ENCODE measurements at regions not wholly inside any gene's neighbourhood (a gene's known extent, or its start where the extent isn't known, plus 50 kb on each side); places are given as distances from the start of the nearest gene placed in this dataset.
"Not testable (repeated sequence)": the region's sequence is repeated elsewhere in the genome, so short reads cannot be mapped to it uniquely, and the experiment has no call there.

DNA sequence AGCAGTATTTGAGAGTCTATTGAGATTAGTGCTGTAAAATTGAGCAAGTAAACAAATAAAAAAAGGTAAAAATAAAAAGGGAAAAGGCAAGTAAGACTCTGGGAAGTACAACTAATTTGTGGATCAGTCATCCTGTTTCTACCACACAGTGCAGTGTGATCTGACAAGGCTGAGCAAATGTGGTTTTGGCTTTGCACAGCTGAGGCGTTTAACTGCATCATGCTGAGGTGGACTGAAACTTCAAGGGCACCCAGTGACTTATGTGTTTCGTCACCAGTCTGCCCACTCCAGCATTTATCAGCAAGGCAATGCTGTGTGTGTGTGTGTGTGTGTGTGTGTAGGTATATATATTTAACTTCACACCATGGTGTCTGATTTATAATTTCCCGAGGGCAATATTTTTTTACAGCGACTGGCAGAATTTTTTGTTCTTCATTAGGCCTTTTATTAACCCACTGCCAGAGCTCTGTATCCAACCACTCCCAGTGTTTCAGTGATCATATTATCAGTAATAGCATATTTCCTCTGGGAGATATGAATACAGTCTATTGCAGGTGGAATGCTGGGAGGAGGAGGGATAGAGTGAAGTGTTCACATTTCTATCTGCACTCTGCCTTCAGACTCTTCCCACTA lies 131.5 kb upstream of the SATB1 start:
- Histone ChIP-seq H3K79me2 (ENCODE audit: insufficient read depth, low read length) (no peaks in the 10 kb centered on the region), H3K27me3 (ENCODE audit: insufficient read depth, low read length) (no peaks in the 10 kb centered on the region), H4K20me1 (ENCODE audit: insufficient read depth, low read length) (no peaks in the 10 kb centered on the region), H3K9me2 (ENCODE audit: low read depth, low read length) (no peaks in the 10 kb centered on the region), H3K9ac (ENCODE audit: low read length) (no peak overlapping the region), H3F3A (ENCODE audit: insufficient read depth, low read length) (no peaks in the 10 kb centered on the region), H3K4me2 (ENCODE audit: low read length) (no peak overlapping the region), H3K27ac (ENCODE audit: low read depth, low read length, poor library complexity, severe bottlenecking) (no peak overlapping the region), H3K4me3 (ENCODE audit: low read depth, low read length, poor library complexity, severe bottlenecking) (no peak overlapping the region), H3K4me1 (ENCODE audit: insufficient read depth, low read length, severe bottlenecking) (peaks cover 12% of the 10 kb centered on the region), H2AFZ (ENCODE audit: low read length) (no peak overlapping the region), H3K36me3 (ENCODE audit: insufficient read depth, low read length) (no peaks in the 10 kb centered on the region), H3K9me3 (ENCODE audit: low read length) (no peaks in the 10 kb centered on the region)
- no peak for TF ChIP-seq EZH2 (IDR thresholded peaks at IDR 0.05; ENCODE audit: borderline replicate concordance, low read length)
- TF ChIP-seq, protein P1, sequence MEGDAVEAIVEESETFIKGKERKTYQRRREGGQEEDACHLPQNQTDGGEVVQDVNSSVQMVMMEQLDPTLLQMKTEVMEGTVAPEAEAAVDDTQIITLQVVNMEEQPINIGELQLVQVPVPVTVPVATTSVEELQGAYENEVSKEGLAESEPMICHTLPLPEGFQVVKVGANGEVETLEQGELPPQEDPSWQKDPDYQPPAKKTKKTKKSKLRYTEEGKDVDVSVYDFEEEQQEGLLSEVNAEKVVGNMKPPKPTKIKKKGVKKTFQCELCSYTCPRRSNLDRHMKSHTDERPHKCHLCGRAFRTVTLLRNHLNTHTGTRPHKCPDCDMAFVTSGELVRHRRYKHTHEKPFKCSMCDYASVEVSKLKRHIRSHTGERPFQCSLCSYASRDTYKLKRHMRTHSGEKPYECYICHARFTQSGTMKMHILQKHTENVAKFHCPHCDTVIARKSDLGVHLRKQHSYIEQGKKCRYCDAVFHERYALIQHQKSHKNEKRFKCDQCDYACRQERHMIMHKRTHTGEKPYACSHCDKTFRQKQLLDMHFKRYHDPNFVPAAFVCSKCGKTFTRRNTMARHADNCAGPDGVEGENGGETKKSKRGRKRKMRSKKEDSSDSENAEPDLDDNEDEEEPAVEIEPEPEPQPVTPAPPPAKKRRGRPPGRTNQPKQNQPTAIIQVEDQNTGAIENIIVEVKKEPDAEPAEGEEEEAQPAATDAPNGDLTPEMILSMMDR (IDR thresholded peaks at IDR 0.05; ENCODE audit: low read length) = no peak

DNA sequence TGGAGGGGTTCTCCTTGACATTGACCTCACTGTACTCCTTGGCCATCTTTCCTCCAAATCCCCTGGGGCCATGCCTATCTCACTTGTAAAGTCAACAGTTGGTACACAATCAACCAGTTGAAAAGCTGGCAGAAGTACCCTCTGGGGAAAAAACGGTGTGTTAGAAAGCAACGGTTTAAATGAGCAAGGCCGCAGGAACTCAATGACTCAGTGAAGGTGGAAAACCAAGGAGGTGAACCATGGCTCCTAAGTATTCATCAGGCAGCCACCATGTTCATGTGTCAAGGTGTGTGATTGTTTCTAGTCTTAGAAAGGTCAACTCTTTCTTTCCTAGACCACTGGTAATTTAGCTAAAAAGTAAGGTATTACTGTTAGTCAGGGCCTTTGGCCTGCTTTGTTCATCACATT lies 130.9 kb upstream of the SATB1 start:
- H3K9me2 ChIP-seq (ENCODE audit: low read depth, low read length) = no peaks in the 10 kb centered on the region
- no peaks in the 10 kb centered on the region for H3F3A ChIP-seq (ENCODE audit: insufficient read depth, low read length)
- no peak overlapping the region for H3K27ac ChIP-seq (ENCODE audit: low read depth, low read length, poor library complexity, severe bottlenecking)
- H3K79me2 ChIP-seq (ENCODE audit: insufficient read depth, low read length) = no peaks in the 10 kb centered on the region
- H3K4me2 ChIP-seq (ENCODE audit: low read length) = no peak overlapping the region
- H3K4me1 ChIP-seq (ENCODE audit: insufficient read depth, low read length, severe bottlenecking) = peaks cover 12% of the 10 kb centered on the region
- H3K9ac ChIP-seq (ENCODE audit: low read length) = no peak overlapping the region
- H3K4me3 ChIP-seq (ENCODE audit: low read depth, low read length, poor library complexity, severe bottlenecking) = no peak overlapping the region
- H3K36me3 ChIP-seq (ENCODE audit: insufficient read depth, low read length) = no peaks in the 10 kb centered on the region
- no peak overlapping the region for H2AFZ ChIP-seq (ENCODE audit: low read length)
- TF ChIP-seq EZH2 (IDR thresholded peaks at IDR 0.05; ENCODE audit: borderline replicate concordance, low read length) = no peak
- TF ChIP-seq, protein P1 (IDR thresholded peaks at IDR 0.05; ENCODE audit: low read length) = no peak
- H4K20me1 ChIP-seq (ENCODE audit: insufficient read depth, low read length) = no peaks in the 10 kb centered on the region
- H3K9me3 ChIP-seq (ENCODE audit: low read length) = no peaks in the 10 kb centered on the region
- H3K27me3 ChIP-seq (ENCODE audit: insufficient read depth, low read length) = no peaks in the 10 kb centered on the region

DNA sequence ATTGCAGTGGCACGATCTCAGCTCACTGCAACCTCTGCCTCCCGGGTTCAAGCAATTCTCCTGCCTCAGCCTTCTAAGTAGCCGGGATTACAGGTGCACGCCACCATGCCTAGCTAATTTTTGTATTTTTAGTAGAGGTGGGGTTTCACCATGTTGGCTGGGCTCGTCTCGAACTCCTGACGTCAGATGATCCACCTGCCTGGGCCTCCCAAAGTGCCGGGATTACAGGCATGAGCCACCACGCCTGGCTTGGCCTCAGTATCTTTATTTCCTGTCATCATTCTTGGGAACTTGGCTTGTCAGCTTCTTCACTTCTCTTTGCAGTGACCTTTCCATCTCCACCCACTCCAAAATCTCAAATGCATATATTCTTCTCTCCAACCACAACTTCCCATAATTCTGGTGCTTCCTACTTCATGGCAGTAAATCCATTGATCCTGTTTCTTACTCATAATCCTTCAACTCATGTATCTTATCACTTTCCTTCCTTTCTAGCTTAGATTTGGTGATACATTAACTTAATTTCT lies 127.5 kb upstream of the SATB1 start:
- H2AFZ ChIP-seq (ENCODE audit: low read length); H3K4me3 ChIP-seq (ENCODE audit: low read depth, low read length, poor library complexity, severe bottlenecking); H4K20me1 ChIP-seq (ENCODE audit: insufficient read depth, low read length); H3K9me3 ChIP-seq (ENCODE audit: low read length); H3K9me2 ChIP-seq (ENCODE audit: low read depth, low read length); H3K4me2 ChIP-seq (ENCODE audit: low read length); H3K79me2 ChIP-seq (ENCODE audit: insufficient read depth, low read length); H3K36me3 ChIP-seq (ENCODE audit: insufficient read depth, low read length); H3K27me3 ChIP-seq (ENCODE audit: insufficient read depth, low read length); H3F3A ChIP-seq (ENCODE audit: insufficient read depth, low read length); H3K27ac ChIP-seq (ENCODE audit: low read depth, low read length, poor library complexity, severe bottlenecking); H3K4me1 ChIP-seq (ENCODE audit: insufficient read depth, low read length, severe bottlenecking); H3K9ac ChIP-seq (ENCODE audit: low read length): not testable (repeated sequence)

DNA sequence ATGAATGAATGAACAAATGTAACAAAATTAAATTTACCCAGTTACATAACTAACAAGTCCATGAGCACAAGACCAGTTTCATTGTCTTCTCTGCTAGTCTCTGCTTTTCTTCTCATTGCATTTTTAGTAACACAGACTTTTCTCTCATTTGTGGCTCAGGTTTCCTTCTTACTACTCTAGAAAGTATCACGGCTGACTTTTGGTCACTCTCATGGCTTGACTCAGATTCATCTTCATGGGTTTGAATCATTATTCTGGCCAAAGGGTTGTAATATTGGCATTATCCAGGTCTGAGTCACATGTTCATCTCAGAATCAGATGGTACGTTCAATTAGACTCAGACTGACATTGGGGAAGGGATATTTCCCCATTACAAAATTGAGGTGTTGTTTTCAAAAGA lies 121.5 kb upstream of the SATB1 start:
- H4K20me1 ChIP-seq (ENCODE audit: insufficient read depth, low read length) = no peaks in the 10 kb centered on the region

More for the DNA sequence above, 121.5 kb upstream of the SATB1 start:
- Histone ChIP-seq H3K9me3 (ENCODE audit: low read length) (no peaks in the 10 kb centered on the region), H2AFZ (ENCODE audit: low read length) (no peak overlapping the region), H3K4me3 (ENCODE audit: low read depth, low read length, poor library complexity, severe bottlenecking) (no peak overlapping the region), H3K36me3 (ENCODE audit: insufficient read depth, low read length) (no peaks in the 10 kb centered on the region), H3K27ac (ENCODE audit: low read depth, low read length, poor library complexity, severe bottlenecking) (no peak overlapping the region), H3K4me2 (ENCODE audit: low read length) (no peak overlapping the region), H3K9ac (ENCODE audit: low read length) (no peak overlapping the region), H3K79me2 (ENCODE audit: insufficient read depth, low read length) (no peaks in the 10 kb centered on the region), H3K4me1 (ENCODE audit: insufficient read depth, low read length, severe bottlenecking) (no peaks in the 10 kb centered on the region), H3K27me3 (ENCODE audit: insufficient read depth, low read length) (no peaks in the 10 kb centered on the region), H3K9me2 (ENCODE audit: low read depth, low read length) (no peaks in the 10 kb centered on the region), H3F3A (ENCODE audit: insufficient read depth, low read length) (no peaks in the 10 kb centered on the region)
- no peak for TF ChIP-seq EZH2 (IDR thresholded peaks at IDR 0.05; ENCODE audit: borderline replicate concordance, low read length)
- TF ChIP-seq, protein P1 (IDR thresholded peaks at IDR 0.05; ENCODE audit: low read length) = no peak
